HL-60 (cell line): ENCODE measurements at regions not wholly inside any gene's neighbourhood (a gene's known extent, or its start where the extent isn't known, plus 50 kb on each side); places are given as distances from the start of the nearest gene placed in this dataset.

Experiments used
- POLR2AphosphoS5 ChIP-seq: IDR thresholded peaks from 2 replicates; pipeline ENCODE4 v1.6.1; 2012; ENCODE audit warnings: low read depth
- TF ChIP-seq, protein P1 (sequence below): IDR thresholded peaks from one replicate; pipeline ENCODE4 v1.5.1; 2011; ENCODE audit warnings: low read length, control low read depth, inconsistent platforms; ENCODE audit not compliant: insufficient read depth

DNA sequence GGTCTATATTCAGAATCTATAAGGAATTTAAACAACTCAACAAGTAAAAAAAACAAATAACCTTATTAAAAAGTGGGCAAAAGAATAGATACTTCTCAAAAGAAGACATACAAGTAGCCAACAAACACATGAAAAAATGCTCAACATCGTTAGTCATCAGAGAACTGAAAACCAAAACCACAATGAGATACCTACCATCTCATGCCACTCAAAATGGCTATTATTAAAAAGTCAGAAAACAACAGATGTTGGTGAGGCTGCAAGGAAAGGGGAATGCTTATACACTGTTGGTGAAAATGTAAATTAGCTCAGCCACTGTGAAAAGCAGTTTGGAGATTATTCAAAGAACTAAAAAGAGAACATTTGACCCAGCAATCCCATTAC is 201.6 kb downstream of the QDPR start:
- TF ChIP-seq, protein P1, sequence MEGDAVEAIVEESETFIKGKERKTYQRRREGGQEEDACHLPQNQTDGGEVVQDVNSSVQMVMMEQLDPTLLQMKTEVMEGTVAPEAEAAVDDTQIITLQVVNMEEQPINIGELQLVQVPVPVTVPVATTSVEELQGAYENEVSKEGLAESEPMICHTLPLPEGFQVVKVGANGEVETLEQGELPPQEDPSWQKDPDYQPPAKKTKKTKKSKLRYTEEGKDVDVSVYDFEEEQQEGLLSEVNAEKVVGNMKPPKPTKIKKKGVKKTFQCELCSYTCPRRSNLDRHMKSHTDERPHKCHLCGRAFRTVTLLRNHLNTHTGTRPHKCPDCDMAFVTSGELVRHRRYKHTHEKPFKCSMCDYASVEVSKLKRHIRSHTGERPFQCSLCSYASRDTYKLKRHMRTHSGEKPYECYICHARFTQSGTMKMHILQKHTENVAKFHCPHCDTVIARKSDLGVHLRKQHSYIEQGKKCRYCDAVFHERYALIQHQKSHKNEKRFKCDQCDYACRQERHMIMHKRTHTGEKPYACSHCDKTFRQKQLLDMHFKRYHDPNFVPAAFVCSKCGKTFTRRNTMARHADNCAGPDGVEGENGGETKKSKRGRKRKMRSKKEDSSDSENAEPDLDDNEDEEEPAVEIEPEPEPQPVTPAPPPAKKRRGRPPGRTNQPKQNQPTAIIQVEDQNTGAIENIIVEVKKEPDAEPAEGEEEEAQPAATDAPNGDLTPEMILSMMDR, result no peak
- no peak for TF ChIP-seq POLR2AphosphoS5
